IMR-90 (cell line): ENCODE measurements at regions not wholly inside any gene's neighbourhood (a gene's known extent, or its start where the extent isn't known, plus 50 kb on each side); places are given as distances from the start of the nearest gene placed in this dataset.

Experiments used
- ATAC-seq: fragments of 200-7000 bp; cut with Tn5 transposase; 2 replicates; pipeline ENCODE4 v1.9.1; 2020; ENCODE audit warnings: low read depth, mild to moderate bottlenecking, moderate library complexity
- BruUV-seq: library from RNA; stranded (reverse); fragments of 400-500 nt; replicated peaks from 2 replicates; lab custom pipeline; 2021; lab: Mats Ljungman, UMichigan
- CTCF ChIA-PET: fragments of 300-600 bp; formaldehyde crosslinking; extraction: SDS; loops from one replicate; lab custom pipeline; 2021; ENCODE audit warnings: antibody characterized with exemption; lab: Yijun Ruan, JAX
- POLR2A ChIA-PET: fragments of 300-600 bp; sonication (Branson Sonifier 250); formaldehyde crosslinking; loops from one replicate; lab custom pipeline; 2022; ENCODE audit warnings: antibody characterized with exemption; ENCODE audit not compliant: unreplicated experiment; lab: Charles Lee
- DNase-seq: peaks from one replicate; pipeline ENCODE4 v3.0.0; 2013
- H2AFZ ChIP-seq: replicated peaks from 2 replicates; pipeline ENCODE3; 2013; ENCODE audit warnings: low read length, mild to moderate bottlenecking; ENCODE audit not compliant: poor library complexity
- H2AK5ac ChIP-seq: 2 replicates; pipeline ENCODE4 v1.6.1; 2013; ENCODE audit warnings: low read depth, low read length, inconsistent platforms
- H2AK9ac ChIP-seq: replicated peaks from 2 replicates; pipeline ENCODE3; 2013; ENCODE audit warnings: mild to moderate bottlenecking, low read depth, low read length, moderate library complexity; ENCODE audit not compliant: poor library complexity
- H2BK120ac ChIP-seq: 2 replicates; pipeline ENCODE4 v1.6.1; 2013; ENCODE audit warnings: low read depth, low read length, inconsistent platforms
- H2BK15ac ChIP-seq: 3 replicates; pipeline ENCODE4 v1.6.1; 2013; ENCODE audit warnings: low read depth, low read length, inconsistent platforms
- H2BK20ac ChIP-seq: 2 replicates; pipeline ENCODE4 v1.6.1; 2013; ENCODE audit warnings: low read depth, mild to moderate bottlenecking, inconsistent platforms, low read length, moderate library complexity
- H2BK5ac ChIP-seq: 2 replicates; pipeline ENCODE4 v1.6.1; 2013; ENCODE audit warnings: mild to moderate bottlenecking, low read depth, low read length, inconsistent platforms; ENCODE audit not compliant: poor library complexity, severe bottlenecking
- H3K14ac ChIP-seq: replicated peaks from 2 replicates; pipeline ENCODE4 v1.6.1; 2013; ENCODE audit warnings: low read depth, low read length, inconsistent platforms
- H3K18ac ChIP-seq: 2 replicates; pipeline ENCODE4 v1.6.1; 2013; ENCODE audit warnings: low read depth, low read length, control low read depth
- H3K23ac ChIP-seq: 2 replicates; pipeline ENCODE4 v1.6.1; 2013; ENCODE audit warnings: low read depth, low read length, inconsistent platforms
- H3K27ac ChIP-seq: 2 replicates; pipeline ENCODE4 v1.5.1; 2013; ENCODE audit warnings: mild to moderate bottlenecking, control low read depth, low read length; ENCODE audit not compliant: insufficient read depth
- H3K27me3 ChIP-seq: 2 replicates; pipeline ENCODE4 v1.6.1; 2013; ENCODE audit warnings: low read length; ENCODE audit not compliant: control insufficient read depth, insufficient read depth
- H3K36me3 ChIP-seq: 2 replicates; pipeline ENCODE4 v1.6.1; 2013; ENCODE audit warnings: low read length, mixed read lengths; ENCODE audit not compliant: control insufficient read depth, insufficient read depth
- H3K4ac ChIP-seq: 2 replicates; pipeline ENCODE4 v1.6.1; 2013; ENCODE audit warnings: low read depth, low read length, inconsistent platforms
- H3K4me1 ChIP-seq: 2 replicates; pipeline ENCODE4 v1.6.1; 2013; ENCODE audit warnings: low read length, mixed read lengths; ENCODE audit not compliant: control insufficient read depth, insufficient read depth
- H3K4me2 ChIP-seq: 2 replicates; pipeline ENCODE4 v1.6.1; 2013; ENCODE audit warnings: low read depth, mild to moderate bottlenecking, control low read depth, low read length, moderate library complexity
- H3K4me3 ChIP-seq: 2 replicates; pipeline ENCODE4 v1.5.1; 2013; ENCODE audit warnings: low read depth, mild to moderate bottlenecking, control low read depth, low read length, moderate library complexity; ENCODE audit not compliant: insufficient read depth
- H3K56ac ChIP-seq: 2 replicates; pipeline ENCODE4 v1.6.1; 2013; ENCODE audit warnings: low read length, inconsistent platforms; ENCODE audit not compliant: insufficient read depth; ENCODE audit errors: extremely low read depth
- H3K79me1 ChIP-seq, 2 experiments: 2 replicates each; pipeline ENCODE4 v1.6.1; 2013; ENCODE audit warnings: low read length in 2 of 2, inconsistent platforms in 1 of 2, low read depth in 1 of 2
- H3K9ac ChIP-seq: 2 replicates; pipeline ENCODE4 v1.6.1; 2013; ENCODE audit warnings: low read depth, low read length, control low read depth
- H3K9me1 ChIP-seq: 2 replicates; pipeline ENCODE4 v1.6.1; 2013; ENCODE audit warnings: low read length, inconsistent platforms; ENCODE audit not compliant: insufficient read depth
- H3K9me3 ChIP-seq: 2 replicates; pipeline ENCODE4 v1.6.1; 2013; ENCODE audit warnings: low read length; ENCODE audit not compliant: control insufficient read depth, insufficient read depth
- H4K20me1 ChIP-seq: 2 replicates; pipeline ENCODE4 v1.6.1; 2013; ENCODE audit warnings: low read length, inconsistent platforms; ENCODE audit not compliant: insufficient read depth
- H4K5ac ChIP-seq: 2 replicates; pipeline ENCODE4 v1.6.1; 2013; ENCODE audit warnings: mild to moderate bottlenecking, low read depth, low read length, control low read depth
- H4K8ac ChIP-seq, 2 experiments: 2 replicates each; pipeline ENCODE4 v1.6.1; 2013; ENCODE audit warnings: low read depth in 2 of 2, low read length in 2 of 2, control low read depth in 1 of 2, inconsistent platforms in 1 of 2
- H4K91ac ChIP-seq: 2 replicates; pipeline ENCODE4 v1.6.1; 2013; ENCODE audit warnings: low read depth, low read length, inconsistent platforms; ENCODE audit not compliant: insufficient read depth
- BHLHE40 ChIP-seq: fragments of 150-350 bp; IDR thresholded peaks from 2 replicates; pipeline ENCODE4 v1.6.1; 2016; ENCODE audit warnings: mild to moderate bottlenecking, low read depth, low read length
- CEBPB ChIP-seq: IDR thresholded peaks from 2 replicates; pipeline ENCODE4 v1.6.1; 2012; ENCODE audit warnings: low read depth, low read length, improper control_type of control experiment
- FOS ChIP-seq: fragments of 150-350 bp; IDR thresholded peaks from 2 replicates; pipeline ENCODE4 v1.6.1; 2016; ENCODE audit warnings: low read depth, low read length
- MAFK ChIP-seq: IDR thresholded peaks from 2 replicates; pipeline ENCODE4 v1.6.1; 2012; ENCODE audit warnings: low read depth, low read length, improper control_type of control experiment
- POLR2A ChIP-seq: IDR thresholded peaks from 2 replicates; pipeline ENCODE4 v1.6.1; 2012; ENCODE audit warnings: mild to moderate bottlenecking, low read depth, low read length
- RAD21 ChIP-seq: IDR thresholded peaks from 2 replicates; pipeline ENCODE4 v1.6.1; 2012; ENCODE audit warnings: low read length, improper control_type of control experiment
- RCOR1 ChIP-seq: IDR thresholded peaks from 2 replicates; pipeline ENCODE4 v1.6.1; 2012; ENCODE audit warnings: mild to moderate bottlenecking, low read length, improper control_type of control experiment; ENCODE audit not compliant: insufficient replicate concordance
- RFX5 ChIP-seq: IDR thresholded peaks from 2 replicates; pipeline ENCODE4 v1.8.0; 2012; ENCODE audit warnings: low read depth, mild to moderate bottlenecking, low read length, moderate library complexity
- WGBS, 2 experiments: methylation state at CpG; one replicate each; pipeline versions ENCODE4 v1.1.5 to v1.1.7; 2013; ENCODE audit warnings: missing lambda C conversion rate in 2 of 2; ENCODE audit not compliant: insufficient read length in 1 of 2; ENCODE audit errors: extremely low coverage in 2 of 2; 5-methylcytosine and 5-hydroxymethylcytosine counted together
- dilution Hi-C: fragments of 300-500 bp; cut with HindIII; formaldehyde crosslinking; loops from one replicate; pipeline ENCODE4 v1.14.3; 2018; ENCODE audit warnings: low sequenced_read_pairs; ENCODE audit not compliant: unreplicated experiment
- in situ Hi-C: fragments of 300-500 bp; cut with MboI; formaldehyde crosslinking; loops from 3 replicates; pipeline ENCODE4 v1.14.3; 2019; ENCODE audit warnings: low sequenced_read_pairs, inconsistent platforms, mixed read lengths
- intact Hi-C: fragments of 100-400 bp; cut with micrococcal nuclease; formaldehyde crosslinking; loops from 2 replicates; pipeline ENCODE4 v1.10.0; 2022

DNA sequence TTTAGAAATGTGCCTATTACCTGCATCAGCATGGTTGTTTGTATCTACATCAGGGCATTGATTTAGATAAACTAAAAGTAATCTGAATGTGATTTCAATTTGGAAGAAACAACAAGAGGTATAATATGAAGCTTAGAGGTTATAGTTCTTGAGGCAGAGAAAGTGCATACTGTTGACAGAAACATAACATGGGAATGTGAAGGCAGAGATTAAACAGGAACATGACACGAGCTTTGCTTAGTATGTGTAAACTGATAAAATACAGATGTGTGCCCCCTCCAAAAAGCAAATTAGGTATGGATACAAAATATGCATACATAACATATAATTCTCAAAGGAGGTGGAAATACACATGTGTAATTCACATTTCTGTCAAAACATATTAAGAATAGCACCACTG is 1180.2 kb upstream of the ADGRL3 start:
- no peak overlapping the region for H2BK15ac ChIP-seq
- H3K14ac ChIP-seq: no peak overlapping the region
- in situ Hi-C loops (no loop called here), intact Hi-C loops (no loop called here), dilution Hi-C loops (no loop called here)
- no peak overlapping the region for H2BK20ac ChIP-seq
- H3K9me3 ChIP-seq: 0 out of 2 replicates have a peak, but pooled peaks cover 3% of the 10 kb centered on the region
- no peak overlapping the region for H3K27ac ChIP-seq
- H3K4ac ChIP-seq: no peak overlapping the region
- H3K4me1 ChIP-seq: no peaks in the 10 kb centered on the region
- H2AK9ac ChIP-seq: no peak overlapping the region
- H3K4me2 ChIP-seq: no peak overlapping the region
- no peak overlapping the region for H4K91ac ChIP-seq
- H2BK5ac ChIP-seq: no peak overlapping the region
- H3K79me1 ChIP-seq: no peaks in the 10 kb centered on the region
- no peak for TF ChIP-seq FOS
- no peak for TF ChIP-seq MAFK
- TF ChIP-seq BHLHE40: no peak
- no peak for TF ChIP-seq RAD21
- no peak for TF ChIP-seq RCOR1
- no peak for TF ChIP-seq RFX5
- no peak for TF ChIP-seq CEBPB
- TF ChIP-seq POLR2A: no peak
- no peak overlapping the region for H3K4me3 ChIP-seq
- POLR2A ChIA-PET: no interaction called here
- H3K27me3 ChIP-seq: no peaks in the 10 kb centered on the region
- H4K20me1 ChIP-seq: no peaks in the 10 kb centered on the region
- BruUV-seq: no TSS peak
- H3K9ac ChIP-seq: no peak overlapping the region
- CTCF ChIA-PET: no interaction called here
- H4K8ac ChIP-seq: no peak overlapping the region
- no peak overlapping the region for H3K23ac ChIP-seq
- no peak overlapping the region for H2BK120ac ChIP-seq
- no peak overlapping the region for H3K18ac ChIP-seq
- ATAC-seq (no peak), DNase-seq (no peak)
- WGBS, 2 experiments: no CpG with 5 or more reads among the region's 1 CpG
- no peak overlapping the region for H2AFZ ChIP-seq
- H2AK5ac ChIP-seq: no peak overlapping the region
- no peaks in the 10 kb centered on the region for H3K36me3 ChIP-seq
- H3K9me1 ChIP-seq: no peaks in the 10 kb centered on the region
- H3K56ac ChIP-seq: no peak overlapping the region
- H4K5ac ChIP-seq: no peak overlapping the region
